Stimulated activated CD8-positive, alpha-beta memory T cell treated with anti-CD3 and anti-CD28 coated beads, Interleukin-7, amount 100 ng/mL, for 24 hours (primary cell): ENCODE measurements at regions not wholly inside any gene's neighbourhood (a gene's known extent, or its start where the extent isn't known, plus 50 kb on each side); places are given as distances from the start of the nearest gene placed in this dataset.

ENCODE experiments used
- DNase-seq: peaks from one replicate; pipeline ENCODE4 v3.0.0-alpha.2; 2020; ENCODE audit warnings: low read depth

DNA sequence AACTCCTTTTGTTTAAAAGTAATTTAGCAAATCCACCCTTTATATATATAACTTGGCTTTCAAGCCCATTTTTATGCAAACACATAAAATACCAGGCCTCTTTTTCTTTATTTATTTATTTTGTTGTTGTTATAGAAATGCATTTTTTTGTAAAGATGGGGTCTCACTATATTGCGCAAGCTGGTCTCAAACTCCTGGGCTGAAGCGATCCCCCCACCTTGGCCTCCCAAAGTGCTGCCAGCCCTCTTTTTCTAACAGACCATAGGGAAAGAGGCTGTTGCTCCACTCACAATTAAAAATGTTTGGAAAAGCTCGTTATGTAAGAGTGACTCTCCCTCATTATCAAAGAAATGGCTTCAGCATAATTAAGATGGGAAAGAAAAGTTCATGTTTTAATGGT lies 440.9 kb downstream of the HACE1 start:
- no peak for DNase-seq

DNA sequence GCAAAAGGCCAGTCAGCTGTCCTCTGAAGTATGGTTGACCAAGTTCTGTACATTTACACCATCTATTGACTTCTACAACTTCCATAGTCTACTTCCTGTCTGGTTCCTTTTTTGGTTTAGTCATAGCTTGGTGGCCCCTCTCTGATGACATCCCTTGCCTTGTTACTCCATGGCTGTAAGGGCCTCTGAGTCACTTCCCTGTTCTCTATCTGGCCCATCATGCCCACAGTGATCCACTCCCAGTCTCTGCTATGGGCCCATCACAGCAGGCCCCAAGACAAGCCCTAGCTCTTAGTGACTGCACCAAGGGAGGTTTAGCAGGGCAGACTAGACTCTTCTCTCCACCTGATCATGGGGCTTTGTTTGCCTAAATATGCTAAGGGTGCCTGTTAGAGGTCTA lies 441.6 kb downstream of the HACE1 start:
- DNase-seq = no peak

DNA sequence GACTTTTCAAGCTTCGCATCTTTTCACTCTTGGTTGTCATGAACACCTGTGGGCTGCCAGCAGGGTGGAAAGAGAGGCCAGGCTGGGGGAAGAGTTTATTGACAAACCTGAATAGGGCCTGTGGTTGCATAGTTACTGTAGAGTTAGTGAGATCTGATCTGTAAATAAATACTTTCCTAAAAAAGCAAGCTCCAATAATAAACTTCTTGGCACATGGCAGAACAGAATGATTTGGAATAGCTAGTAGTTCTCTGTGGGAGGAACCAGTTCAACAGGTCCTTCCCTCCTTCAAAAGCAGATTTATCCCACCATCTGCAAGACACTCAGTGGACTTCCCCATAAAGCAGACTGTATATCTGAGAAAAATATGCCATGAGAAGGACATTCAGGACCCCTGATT lies 445.0 kb downstream of the HACE1 start:
- no peak for DNase-seq

DNA sequence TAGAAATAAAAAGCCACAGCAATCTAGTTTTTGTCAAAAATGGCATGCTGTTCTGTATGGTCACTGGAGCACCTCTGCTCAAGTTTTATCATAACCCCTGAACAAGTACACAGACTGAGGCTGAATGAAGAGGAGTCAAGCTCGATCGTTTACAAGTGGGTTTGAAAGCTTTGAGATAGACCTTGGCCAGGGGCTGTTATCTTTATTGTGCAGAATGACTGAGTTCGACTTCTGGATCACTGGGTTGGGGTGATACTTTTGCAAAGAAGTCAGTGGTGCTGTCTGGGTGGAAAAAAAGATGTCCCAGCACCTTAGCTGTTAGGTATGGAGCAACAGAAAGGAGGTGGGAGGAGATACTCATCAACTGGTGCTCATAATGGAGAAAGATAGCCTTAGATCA lies 446.0 kb downstream of the HACE1 start:
- DNase-seq = no peak

DNA sequence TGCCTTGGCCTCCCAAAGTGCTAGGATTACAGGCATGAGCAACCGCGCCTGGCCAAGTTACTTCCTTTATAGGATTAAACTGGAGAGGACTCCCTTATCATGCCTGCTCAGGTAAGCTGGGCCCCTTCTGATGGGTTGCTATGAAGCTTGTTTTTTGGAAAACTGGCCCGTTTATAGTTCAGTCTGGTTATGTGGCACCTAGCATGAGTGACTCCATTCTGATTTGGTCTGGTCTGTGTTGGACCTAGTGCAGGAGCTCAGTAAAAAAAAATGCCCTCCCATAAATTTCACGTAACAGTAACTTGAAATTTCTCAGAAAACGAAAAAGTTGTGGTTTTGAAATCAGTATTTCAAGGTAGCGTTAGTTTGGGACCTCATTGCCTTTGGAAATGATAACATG lies 448.4 kb downstream of the HACE1 start:
- no peak for DNase-seq

DNA sequence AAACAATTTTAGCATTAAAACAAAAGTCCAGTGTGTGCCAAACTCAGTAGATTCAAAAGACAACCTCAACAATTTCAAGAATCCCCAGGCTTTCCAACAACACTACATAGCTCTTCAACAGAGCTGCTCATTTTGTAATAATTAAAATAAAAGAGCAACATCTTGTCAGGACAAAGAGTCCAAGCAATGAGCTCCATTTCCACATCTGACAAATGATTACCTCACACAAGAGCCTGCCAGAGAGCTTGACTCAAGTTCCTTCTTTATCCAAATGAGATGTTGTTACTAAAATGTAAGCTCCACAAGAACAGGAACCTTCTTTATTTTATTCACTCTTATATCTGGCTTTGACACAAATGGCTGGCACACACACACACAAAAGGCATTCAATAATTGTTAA lies 449.8 kb downstream of the HACE1 start:
- no peak for DNase-seq

DNA sequence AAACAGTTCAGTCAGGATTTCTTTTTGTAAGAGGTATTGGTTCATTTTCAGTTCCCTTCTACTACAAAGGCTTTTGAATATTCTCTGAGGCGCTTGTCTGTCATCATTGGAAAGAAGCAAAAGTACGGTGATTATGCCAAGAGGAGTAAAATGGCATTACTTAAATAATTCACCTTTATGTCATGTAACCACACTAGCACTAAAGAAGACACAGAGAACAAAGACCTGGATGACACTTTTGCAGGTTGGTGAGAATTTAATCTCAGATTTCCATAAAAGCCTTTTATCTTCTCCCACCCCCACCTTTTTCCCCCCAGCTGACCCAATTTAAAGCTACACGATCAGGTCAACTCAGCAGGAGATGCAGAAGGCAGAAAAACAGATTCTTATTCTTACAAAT lies 451.8 kb downstream of the HACE1 start:
- no peak for DNase-seq

DNA sequence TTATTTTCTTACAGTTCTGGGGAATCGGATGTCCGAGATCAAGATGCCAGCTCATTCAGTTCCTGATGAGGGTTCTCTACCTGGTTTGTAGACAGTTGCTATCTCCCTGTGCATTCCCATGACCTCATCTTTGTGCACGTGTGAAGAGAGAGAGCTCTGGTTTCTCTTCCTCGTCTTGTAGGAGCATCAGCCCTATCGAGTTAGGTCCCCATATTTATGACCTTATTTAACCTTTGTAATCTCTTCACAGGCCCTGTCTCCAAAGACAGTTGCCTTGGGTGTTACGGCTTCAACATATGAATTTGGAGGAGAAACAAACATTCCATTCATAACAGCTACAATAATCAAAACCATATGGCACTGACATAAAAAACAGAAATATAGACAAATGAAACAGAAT lies 455.3 kb downstream of the HACE1 start:
- no peak for DNase-seq

DNA sequence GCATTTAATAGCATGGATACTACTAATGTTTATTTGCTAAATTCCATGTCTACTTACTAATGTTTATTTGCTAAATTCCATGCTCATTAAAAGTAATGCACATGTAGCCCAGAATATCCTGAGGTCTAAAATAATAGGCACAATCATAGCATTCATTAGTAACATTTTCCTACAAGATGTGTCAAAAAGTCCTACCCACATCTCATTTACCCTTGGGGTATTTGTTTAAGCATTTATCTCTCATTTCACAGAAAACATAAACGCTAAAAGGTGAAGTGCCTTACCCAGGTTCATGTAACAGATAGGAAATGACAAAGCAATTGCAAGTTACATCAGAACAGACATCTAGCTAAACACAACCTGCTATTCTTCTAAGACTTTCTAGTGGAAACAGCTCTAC lies 457.1 kb downstream of the HACE1 start:
- DNase-seq = no peak

DNA sequence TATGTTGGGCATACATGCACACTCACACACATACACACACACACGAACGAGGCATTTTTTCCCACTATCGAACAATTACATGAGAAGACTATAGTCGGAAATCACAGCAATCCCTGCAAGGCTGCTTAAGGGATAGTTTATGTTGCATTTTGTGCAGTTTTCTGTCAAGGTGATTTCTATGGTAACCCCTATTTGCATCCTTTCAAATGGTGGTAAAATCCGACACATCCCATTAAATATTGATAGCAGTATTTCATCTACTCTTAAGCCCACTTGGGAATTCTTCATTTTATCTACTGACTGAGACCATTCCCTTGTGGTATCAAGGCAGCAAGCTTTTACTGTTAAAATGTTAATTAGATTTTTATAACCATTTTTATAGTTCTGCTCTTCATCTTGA lies 457.8 kb downstream of the HACE1 start:
- DNase-seq = no peak

DNA sequence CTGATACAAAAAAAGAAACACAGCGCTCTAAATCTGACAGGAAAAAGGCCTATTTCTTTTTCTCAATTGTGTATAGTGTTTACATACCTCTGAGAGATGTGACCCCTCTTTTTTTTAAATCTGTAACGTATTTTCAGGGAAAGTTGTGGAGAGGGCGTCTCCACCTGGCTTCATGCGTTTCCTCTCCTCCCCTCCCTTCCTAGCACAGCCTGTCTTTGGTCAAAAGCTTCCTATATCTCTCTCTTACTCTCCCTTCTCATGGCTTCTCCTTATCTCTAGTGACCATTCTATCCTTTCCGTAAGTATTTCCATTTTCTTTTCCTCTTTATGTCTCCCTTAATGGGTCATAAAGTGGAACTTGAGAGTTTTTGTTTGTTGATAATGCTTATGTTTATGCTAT lies 458.9 kb downstream of the HACE1 start:
- no peak for DNase-seq

DNA sequence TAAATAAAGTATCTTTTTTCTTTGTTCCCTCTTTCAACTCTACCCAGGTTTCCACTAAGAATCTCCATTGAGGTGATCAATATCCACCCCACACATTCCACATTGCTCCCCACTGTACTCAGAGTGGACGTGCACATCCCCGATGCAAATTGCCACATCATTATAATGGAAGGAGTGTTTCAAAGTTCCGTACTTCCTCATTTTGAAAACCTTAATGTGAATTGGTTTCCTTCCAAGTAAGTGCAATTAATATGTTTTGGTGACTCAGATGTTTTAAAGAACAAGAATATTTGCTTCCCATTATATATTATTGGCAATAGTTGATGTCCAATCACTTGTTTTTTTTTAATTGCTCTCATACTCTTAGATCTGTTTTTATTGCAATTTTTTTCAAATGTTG lies 463.6 kb downstream of the HACE1 start:
- DNase-seq = no peak

DNA sequence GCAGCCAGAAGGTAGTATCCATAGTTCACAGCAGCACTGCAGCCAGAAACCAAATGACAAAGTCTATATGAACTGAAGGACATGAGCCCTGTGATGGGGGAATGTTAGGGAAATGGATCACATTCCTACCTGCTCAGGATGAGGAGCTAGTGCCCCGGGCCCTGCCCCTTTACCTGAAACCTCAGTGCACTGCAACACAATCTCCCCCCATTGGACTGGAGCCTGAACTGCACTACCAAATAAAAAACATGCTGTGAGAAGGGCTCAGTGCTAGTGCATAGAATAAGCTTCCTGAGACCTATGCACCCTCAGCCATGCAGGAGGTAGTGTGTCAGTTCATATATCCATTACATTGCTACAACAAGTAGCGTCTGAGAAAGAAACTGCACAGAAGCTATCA lies 477.8 kb downstream of the HACE1 start:
- DNase-seq = no peak

DNA sequence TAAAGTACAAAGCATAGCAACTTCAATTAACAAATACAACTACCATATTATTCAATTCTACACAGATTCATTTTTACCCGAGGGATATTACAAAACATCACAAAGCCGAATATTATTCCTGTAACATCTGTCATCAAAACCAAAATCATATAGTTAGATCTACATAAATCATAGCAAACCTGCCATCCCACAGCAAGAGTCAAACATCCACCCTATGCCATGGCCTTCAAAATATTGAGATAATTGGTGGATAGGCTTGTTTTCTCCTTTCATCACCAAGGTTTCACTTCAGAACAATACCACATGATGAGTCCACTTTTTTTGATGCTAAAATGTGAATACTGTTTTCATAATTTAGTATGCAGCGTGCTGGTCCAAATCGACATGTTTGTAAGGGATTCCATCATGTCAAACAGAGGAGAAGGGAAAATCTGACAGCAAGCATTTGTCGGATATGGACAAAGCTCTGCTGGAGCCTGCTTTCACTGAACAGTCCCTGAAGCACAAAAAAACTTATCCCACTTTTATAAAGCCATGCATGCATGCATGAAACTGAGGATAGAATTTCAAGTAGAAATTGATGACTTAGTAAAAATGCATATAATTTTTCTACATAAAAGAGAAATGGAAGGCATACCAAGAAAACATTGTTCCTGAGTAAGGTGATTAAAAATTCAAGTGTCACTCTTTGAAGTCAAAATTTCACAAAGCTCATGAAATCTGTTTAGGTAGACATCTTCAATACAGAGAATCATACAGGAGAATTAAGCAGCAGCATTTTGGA lies 494.1 kb downstream of the HACE1 start:
- DNase-seq = no peak

DNA sequence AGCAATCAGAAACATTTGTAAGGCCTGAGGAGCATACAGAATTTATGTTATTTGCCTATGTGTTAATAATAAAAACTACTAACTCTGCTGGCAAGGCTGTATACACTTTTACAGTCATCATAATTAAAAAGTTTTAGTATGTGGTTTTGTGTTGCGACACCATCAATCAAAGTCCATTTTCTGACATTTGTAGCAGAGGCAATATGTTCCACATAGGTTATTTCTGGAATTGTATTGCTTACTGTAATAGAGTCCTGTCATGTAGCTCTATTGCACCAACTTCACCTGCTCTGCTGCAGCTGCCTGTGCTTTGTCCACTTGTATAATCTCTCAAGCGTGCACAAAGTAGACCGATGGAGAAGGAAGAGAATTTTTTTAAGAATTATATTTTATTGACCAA lies 501.8 kb downstream of the HACE1 start:
- no peak for DNase-seq

DNA sequence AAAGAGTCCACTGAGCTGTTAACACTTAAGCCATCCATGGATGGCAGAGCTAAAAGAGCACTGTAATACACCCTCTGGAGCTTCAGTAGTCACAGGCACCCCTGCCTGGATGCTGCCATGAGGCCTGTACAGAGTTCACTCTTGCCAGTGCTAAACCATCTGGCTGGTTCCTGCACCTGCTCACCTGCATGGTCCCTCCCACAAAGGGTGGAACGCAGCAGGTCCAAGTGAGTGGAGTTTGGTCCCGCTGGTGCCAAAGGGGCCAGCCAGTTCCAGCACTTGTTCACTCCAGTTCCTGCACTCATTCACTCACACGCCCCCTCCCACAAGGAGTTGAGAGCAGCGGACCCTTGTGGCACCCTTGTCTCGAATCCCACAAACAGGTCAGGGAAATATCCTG lies 503.5 kb downstream of the HACE1 start:
- no peak for DNase-seq

DNA sequence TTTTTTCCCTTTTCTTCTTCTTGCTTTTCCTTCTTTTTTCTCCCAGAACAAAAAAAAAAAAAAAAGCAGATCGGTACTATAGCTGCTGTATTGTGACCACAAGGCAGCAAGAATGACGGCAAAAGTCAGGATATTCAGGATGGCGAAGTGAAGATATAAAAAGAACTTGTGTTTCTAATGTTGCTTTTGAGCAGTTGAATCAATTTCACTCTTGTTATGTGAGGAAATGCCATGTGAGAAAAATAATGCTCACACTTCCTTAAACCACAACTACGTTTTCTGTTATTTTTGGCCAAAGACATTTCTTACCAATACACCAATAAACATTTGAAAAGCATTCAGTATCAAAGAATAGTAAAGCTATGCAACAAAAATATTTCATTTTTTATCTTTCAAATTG lies 510.5 kb downstream of the HACE1 start:
- DNase-seq = no peak

DNA sequence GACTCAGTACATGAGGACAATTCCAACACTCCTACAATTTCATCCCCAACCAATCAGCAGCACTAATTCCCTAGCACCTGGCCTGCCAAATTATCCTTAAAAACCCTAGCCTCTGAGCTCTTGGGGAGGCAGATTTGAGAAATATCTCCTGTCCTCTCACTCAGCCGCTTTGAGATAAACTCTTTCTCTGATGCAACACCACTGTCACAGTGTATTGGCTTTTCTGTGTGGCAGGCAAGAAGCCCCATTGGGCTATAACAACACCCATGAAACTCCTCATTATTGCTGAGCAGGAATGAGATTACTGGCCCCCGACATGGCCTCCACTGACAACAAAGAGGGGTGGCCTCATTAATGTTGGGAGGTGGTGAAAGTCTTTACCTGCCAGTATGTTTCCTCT lies 515.5 kb downstream of the HACE1 start:
- no peak for DNase-seq

DNA sequence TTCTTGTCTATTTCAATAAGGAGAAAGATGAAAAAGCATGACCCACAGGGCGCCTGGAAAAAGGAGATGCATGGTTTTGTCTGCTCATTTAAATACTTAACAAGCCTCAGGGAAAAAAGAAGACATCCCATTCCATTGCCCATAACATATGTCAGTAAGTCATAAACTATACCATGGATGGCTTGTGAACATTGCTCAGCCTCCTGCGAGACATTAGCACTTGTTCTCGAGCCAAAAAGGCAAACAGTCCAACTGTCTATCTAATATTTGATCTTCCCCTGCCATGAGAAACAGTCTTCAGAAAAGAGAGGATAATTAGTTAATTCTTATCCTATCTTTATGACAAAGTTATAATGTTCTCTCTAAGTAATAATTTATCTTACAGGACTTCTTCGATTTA lies 527.4 kb downstream of the HACE1 start:
- no peak for DNase-seq

DNA sequence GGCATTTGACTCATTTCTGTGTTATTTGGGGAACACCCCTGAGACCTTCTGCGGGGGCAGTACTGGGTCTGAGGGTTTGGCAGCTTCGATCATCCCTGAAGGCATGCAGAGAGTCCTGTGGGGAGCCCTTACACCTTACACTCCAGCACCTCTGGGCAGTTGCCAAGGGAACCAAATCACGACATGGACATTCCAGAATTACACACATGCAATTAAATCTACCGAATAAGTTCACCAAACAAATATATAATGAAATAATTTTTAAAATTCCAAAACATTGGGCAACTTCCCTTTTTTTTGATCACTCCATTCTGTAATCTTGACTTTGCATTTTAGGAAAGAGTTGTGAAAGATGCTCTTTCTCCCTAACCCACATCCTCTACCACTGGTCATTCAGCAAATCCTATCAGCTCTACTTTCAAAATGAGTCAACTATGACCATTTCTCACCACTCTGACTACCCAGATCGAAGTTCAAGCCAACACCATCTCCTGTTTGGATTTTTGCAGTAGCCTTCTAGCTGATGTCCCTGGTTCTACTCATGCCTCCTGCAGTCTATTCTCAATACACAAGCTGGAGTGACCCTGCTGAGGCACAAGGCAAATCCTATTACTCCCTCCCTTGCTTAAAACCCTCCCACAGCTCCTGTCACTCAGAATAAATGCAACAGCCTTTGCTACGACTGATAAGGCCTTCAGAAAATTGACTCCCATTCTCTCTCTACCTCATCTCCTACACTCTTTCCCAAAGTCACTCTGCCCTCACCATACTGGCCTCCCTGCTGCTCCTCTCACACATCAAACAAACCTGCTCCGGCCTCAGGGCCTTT lies 533.3 kb downstream of the HACE1 start:
- DNase-seq = no peak

DNA sequence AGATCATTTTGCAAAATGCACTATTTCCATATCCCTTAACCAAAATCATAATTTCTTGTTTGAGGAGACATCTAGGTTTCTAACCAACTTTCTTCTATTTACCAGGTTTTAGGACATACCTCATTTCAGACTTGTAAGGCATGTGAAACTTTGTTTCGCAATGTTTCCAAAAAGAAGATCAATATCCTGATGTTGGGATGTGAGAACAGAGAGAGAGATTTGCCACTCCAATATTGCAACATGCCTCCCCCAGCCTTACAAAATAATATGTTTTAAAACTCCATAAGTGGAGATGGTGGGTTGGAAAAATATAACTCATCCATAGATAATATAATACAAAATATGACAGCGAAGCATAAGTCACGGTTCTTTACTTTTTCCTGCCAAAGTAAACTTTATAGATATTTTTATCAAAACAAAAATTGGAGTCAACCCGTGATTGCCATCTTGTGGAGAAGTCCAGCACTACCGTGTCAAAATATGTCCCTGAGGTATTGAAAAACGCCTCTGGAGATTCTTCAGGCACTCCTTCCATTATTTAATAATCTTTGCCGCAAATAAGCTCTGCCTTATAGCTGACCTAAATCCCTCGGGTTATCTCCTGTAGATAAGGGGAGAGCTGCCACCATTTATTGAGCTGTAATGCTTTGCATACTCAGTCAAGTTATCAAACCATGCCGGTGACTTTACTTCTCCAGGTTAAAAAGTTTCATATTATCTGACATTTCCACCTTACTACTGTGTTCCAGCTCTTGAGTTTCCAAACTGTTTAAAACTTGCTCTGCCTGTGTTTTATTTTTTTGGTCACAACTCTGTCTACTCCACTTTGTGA lies 534.2 kb downstream of the HACE1 start:
- DNase-seq = no peak

DNA sequence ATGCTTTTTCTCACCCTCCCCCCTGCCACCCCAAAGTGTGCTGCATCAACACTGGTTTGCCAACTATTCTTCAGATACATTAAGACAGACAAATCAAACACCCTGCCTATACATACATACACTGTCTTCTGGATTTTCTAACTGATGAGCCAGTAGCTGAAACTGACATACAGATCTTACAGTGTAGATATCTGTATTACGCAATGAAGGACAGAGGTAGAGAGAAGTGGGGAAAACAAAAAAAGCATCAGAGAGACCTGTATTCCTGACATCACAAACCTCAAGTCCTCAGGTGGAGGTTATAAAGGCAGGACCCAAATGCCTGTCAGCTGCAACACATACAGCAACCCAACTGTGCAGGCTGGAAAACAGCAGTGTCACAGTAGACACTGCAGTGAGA lies 535.4 kb downstream of the HACE1 start:
- DNase-seq = no peak

DNA sequence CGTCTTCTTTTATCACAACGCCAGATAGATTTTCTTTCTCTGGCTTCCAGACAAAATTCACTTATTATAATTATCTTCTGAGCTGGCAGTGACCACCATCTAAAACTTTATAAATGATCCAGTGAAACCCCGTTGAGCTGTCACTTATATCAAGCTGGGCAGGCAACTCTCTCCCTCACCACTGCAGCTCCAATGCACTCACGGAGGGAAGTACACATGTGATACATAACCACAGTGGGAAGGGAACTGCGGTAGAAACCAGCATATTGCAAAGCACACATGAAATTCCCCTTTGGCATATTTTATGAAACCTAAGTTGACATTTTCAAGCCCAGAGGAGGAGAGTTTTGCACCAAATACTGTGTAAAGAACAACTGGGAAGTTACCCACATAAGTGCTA lies 536.9 kb downstream of the HACE1 start:
- DNase-seq = no peak
